Tibial nerve (tissue), 4 donors: ENCODE measurements at regions not wholly inside any gene's neighbourhood (a gene's known extent, or its start where the extent isn't known, plus 50 kb on each side); places are given as distances from the start of the nearest gene placed in this dataset.

Experiments used
- DNase-seq, 2 donors: peaks; one replicate each; pipeline ENCODE4 v3.0.0-alpha.2; 2019; ENCODE audit warnings: low spot score in 2 of 2
- H3K27ac ChIP-seq, 4 donors: fragments of 200-600 bp; sonication (generic) in 3 of 4; one replicate each; pipeline ENCODE4 v1.5.1; 2017 to 2019; ENCODE audit warnings: mild to moderate bottlenecking in 1 of 4
- H3K27me3 ChIP-seq, 2 donors: fragments of 200-600 bp; sonication (generic) in 1 of 2; one replicate each; pipeline versions ENCODE4 v1.5.1 to v1.6.0; 2017 to 2019
- H3K36me3 ChIP-seq, 3 donors: fragments of 200-600 bp; sonication (generic); one replicate each; pipeline ENCODE4 v1.5.1; 2018 to 2019
- H3K4me1 ChIP-seq, 4 donors: fragments of 200-600 bp; sonication (generic) in 3 of 4; one replicate each; pipeline ENCODE4 v1.5.1; 2017 to 2019
- H3K4me3 ChIP-seq, 4 donors: fragments of 200-600 bp; sonication (generic) in 3 of 4; one replicate each; pipeline ENCODE4 v1.5.1; 2017 to 2019; ENCODE audit warnings: mild to moderate bottlenecking in 1 of 4, moderate library complexity in 1 of 4
- H3K9me3 ChIP-seq, 4 donors: fragments of 200-600 bp; sonication (generic) in 3 of 4; one replicate each; pipeline ENCODE4 v1.5.1; 2017 to 2019
- EP300 ChIP-seq, 2 donors: sonication (generic); formaldehyde crosslinking; IDR thresholded peaks; one replicate each; pipeline ENCODE4 v1.6.1; 2017; ENCODE audit warnings: antibody characterized with exemption in 2 of 2, mild to moderate bottlenecking in 1 of 2
- POLR2A ChIP-seq, 2 donors: fragments of 450-650 bp; IDR thresholded peaks; one replicate each; pipeline ENCODE4 v1.6.1; 2017; ENCODE audit warnings: antibody characterized with exemption in 2 of 2, mild to moderate bottlenecking in 2 of 2, moderate library complexity in 2 of 2
- WGBS, 2 donors: methylation state at CpG; one replicate each; pipeline ENCODE4 v1.1.5; 2018; 5-methylcytosine and 5-hydroxymethylcytosine counted together
- TF ChIP-seq, protein P1 (sequence below), 5 experiments: fragments of 200-600 bp in 3 of 5; fragments of 450-650 bp in 2 of 5; sonication (generic) in 3 of 5; IDR thresholded peaks; one replicate each; pipeline ENCODE4 v1.5.1; 2016 to 2019; ENCODE audit warnings: antibody characterized with exemption in 5 of 5, mild to moderate bottlenecking in 3 of 5, moderate library complexity in 2 of 5

DNA sequence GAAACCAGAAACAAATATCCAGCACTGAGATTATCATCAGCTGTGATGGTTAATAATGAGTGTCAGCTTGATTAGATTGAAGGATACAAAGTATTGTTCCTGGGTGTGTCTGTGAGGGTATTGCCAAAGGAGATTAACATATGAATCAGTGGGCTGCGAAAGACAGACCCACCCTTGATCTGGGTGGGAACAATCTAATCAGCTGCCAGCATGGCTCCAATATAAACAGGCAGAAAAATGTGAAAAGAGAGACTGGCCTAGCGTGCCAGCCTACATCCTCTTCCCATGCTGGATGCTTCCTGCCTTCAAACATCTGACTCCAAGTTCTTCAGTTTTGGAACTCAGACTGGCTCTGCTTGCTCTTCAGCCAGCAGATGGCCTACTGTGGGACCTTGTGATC is 869.5 kb downstream of the SI start:
- H3K9me3 ChIP-seq, result no peaks in the 10 kb centered on the region
- no peaks in the 10 kb centered on the region for H3K36me3 ChIP-seq
- no peak for DNase-seq
- H3K4me1 ChIP-seq, result no peaks in the 10 kb centered on the region
- no peak overlapping the region for H3K27ac ChIP-seq
- WGBS, 2 donors, result 57 to 58% methylated on average over 2 of the region's 2 CpGs
- TF ChIP-seq, protein P1, sequence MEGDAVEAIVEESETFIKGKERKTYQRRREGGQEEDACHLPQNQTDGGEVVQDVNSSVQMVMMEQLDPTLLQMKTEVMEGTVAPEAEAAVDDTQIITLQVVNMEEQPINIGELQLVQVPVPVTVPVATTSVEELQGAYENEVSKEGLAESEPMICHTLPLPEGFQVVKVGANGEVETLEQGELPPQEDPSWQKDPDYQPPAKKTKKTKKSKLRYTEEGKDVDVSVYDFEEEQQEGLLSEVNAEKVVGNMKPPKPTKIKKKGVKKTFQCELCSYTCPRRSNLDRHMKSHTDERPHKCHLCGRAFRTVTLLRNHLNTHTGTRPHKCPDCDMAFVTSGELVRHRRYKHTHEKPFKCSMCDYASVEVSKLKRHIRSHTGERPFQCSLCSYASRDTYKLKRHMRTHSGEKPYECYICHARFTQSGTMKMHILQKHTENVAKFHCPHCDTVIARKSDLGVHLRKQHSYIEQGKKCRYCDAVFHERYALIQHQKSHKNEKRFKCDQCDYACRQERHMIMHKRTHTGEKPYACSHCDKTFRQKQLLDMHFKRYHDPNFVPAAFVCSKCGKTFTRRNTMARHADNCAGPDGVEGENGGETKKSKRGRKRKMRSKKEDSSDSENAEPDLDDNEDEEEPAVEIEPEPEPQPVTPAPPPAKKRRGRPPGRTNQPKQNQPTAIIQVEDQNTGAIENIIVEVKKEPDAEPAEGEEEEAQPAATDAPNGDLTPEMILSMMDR (IDR thresholded peaks at IDR 0.05), result no peak
- TF ChIP-seq EP300 (IDR thresholded peaks at IDR 0.05) (no peak), POLR2A (IDR thresholded peaks at IDR 0.05) (no peak)
- H3K27me3 ChIP-seq, result no peaks in the 10 kb centered on the region
- no peak overlapping the region for H3K4me3 ChIP-seq

DNA sequence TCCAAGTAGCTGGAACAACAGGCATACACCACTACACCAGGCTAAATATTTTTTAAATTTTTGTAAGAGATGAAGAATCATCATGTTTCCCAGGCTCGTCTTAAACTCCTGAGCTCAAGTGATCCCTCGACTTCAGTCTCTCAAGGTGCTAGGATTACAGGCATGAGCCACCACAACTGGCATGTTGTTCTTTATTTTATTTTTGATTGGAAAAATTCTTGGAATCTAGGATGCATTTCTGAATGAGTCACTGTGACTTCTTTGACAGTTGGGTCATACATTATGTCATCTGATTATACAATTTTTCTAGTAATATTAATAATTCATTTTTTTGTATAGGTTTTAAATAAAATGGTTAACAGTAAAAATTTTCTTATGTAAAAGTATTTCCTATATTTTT is 870.2 kb downstream of the SI start:
- Histone ChIP-seq H3K9me3 (no peaks in the 10 kb centered on the region), H3K4me3 (no peak overlapping the region), H3K4me1 (no peaks in the 10 kb centered on the region), H3K27me3 (no peaks in the 10 kb centered on the region), H3K36me3 (no peaks in the 10 kb centered on the region), H3K27ac (no peak overlapping the region)
- TF ChIP-seq EP300 (IDR thresholded peaks at IDR 0.05), result no peak
- TF ChIP-seq, protein P1 (IDR thresholded peaks at IDR 0.05), result no peak
- no peak for TF ChIP-seq POLR2A (IDR thresholded peaks at IDR 0.05)
- WGBS, 2 donors, result 51 to 54% methylated on average over 2 of the region's 2 CpGs
- DNase-seq, result no peak

DNA sequence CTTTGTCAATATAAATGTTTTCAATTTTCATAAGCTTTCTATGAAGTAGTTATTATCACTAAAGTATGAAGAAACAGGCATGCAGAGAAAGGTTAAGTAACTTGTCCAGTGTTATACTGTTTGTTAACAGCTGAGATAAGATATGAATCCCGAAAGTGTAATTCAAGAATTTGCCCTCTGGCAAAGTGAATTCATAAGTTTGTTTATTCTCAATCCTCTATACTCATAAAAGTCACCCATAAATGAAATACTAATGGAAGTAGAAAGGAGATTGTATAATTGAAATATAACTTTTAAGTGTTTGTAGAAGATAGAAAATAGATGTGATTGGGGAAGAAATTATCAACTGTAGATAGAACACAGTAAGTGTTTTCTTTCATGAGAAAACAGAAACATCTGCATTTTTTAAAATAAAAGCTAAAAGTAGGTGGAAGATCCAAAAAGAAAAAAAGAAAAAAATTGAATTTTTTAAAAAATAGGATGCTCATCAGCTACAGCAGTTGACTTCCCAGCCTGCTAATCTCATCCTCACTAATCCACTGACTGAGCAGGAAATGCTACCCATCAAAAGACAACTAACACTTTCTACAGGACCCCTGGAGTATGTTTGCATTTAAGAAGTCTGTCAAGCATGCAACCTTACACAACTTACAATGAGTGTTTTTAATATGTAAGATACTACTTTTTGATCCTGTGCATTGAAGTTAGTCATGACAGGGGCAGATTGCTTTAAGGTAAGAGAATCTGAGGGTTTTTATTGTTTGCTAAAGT is 878.1 kb downstream of the SI start:
- TF ChIP-seq POLR2A (IDR thresholded peaks at IDR 0.05), result no peak
- TF ChIP-seq, protein P1 (IDR thresholded peaks at IDR 0.05), result no peak
- TF ChIP-seq EP300 (IDR thresholded peaks at IDR 0.05), result no peak
- Histone ChIP-seq H3K27ac (no peak overlapping the region), H3K4me3 (no peak overlapping the region), H3K27me3 (no peaks in the 10 kb centered on the region), H3K36me3 (no peaks in the 10 kb centered on the region), H3K9me3 (no peaks in the 10 kb centered on the region), H3K4me1 (no peaks in the 10 kb centered on the region)
- DNase-seq, result no peak
- 18 to 27% methylated on average over 1 of the region's 1 CpG for WGBS, 2 donors

DNA sequence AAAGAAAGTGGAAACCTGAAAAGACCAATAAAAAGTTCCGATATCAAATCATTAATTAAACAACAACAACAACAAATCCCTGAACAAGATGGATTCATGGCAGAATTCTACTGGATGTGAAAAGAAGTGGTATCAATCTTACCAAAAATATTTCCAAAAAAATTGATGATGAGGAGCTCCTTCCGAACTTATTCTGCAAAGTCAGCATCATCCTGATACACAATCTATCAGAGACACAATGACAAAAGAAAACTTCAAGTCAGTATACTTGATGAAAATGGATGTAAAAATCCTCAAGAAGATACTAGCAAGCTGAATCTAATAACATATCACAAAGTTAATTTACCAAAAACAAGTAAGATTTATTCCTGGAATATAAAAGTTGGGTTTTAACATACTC is 881.8 kb downstream of the SI start:
- H3K4me1 ChIP-seq, result no peaks in the 10 kb centered on the region
- DNase-seq, result no peak
- H3K36me3 ChIP-seq, result no peaks in the 10 kb centered on the region
- TF ChIP-seq POLR2A (IDR thresholded peaks at IDR 0.05) (no peak), EP300 (IDR thresholded peaks at IDR 0.05) (no peak)
- TF ChIP-seq, protein P1 (IDR thresholded peaks at IDR 0.05), result no peak
- no peak overlapping the region for H3K4me3 ChIP-seq
- no peaks in the 10 kb centered on the region for H3K27me3 ChIP-seq
- H3K27ac ChIP-seq, result no peak overlapping the region
- no peaks in the 10 kb centered on the region for H3K9me3 ChIP-seq
- WGBS, 2 donors, result 93 to 94% methylated on average over 2 of the region's 2 CpGs

DNA sequence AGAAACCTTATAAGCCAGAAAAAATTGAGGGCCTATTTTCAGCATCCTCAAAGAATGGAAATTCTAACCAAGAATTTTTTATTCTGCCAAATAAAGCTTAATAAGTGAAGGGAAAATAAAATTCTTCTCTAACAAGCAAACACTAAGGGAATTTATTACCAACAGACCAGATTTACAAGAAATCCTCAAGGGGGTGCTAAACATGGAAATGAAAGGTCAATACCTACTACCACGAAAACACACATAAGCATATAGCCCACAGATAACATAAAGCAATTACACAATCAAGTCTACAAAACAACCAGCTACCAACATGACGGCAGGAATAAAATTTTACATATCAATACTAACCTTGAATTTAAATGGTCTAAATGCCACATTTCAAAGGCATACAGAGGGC is 883.5 kb downstream of the SI start:
- Histone ChIP-seq H3K4me3 (no peak overlapping the region), H3K4me1 (no peaks in the 10 kb centered on the region), H3K27me3 (no peaks in the 10 kb centered on the region), H3K36me3 (no peaks in the 10 kb centered on the region), H3K27ac (no peak overlapping the region), H3K9me3 (no peaks in the 10 kb centered on the region)
- WGBS, 2 donors, result 74 to 75% methylated on average over 2 of the region's 2 CpGs
- TF ChIP-seq POLR2A (IDR thresholded peaks at IDR 0.05), result no peak
- no peak for TF ChIP-seq EP300 (IDR thresholded peaks at IDR 0.05)
- TF ChIP-seq, protein P1 (IDR thresholded peaks at IDR 0.05), result no peak
- no peak for DNase-seq
